Keratinocyte (primary cell): ENCODE measurements at regions not wholly inside any gene's neighbourhood (a gene's known extent, or its start where the extent isn't known, plus 50 kb on each side); places are given as distances from the start of the nearest gene placed in this dataset.

Experiments used
- CTCF ChIP-seq, 3 experiments: IDR thresholded peaks in 1 of 3; conservative IDR thresholded peaks in 1 of 3; optimal IDR thresholded peaks in 1 of 3; 2 replicates in 2 of 3; 3 replicates in 1 of 3; pipeline versions ENCODE3 to v1.5.1; 2011; ENCODE audit warnings: low read length in 3 of 3, mild to moderate bottlenecking in 3 of 3, moderate library complexity in 2 of 3, control low read depth in 1 of 3, inconsistent platforms in 1 of 3; ENCODE audit not compliant: insufficient read depth in 2 of 3; ENCODE audit errors: extremely low read depth in 1 of 3
- EZH2 ChIP-seq: IDR thresholded peaks from one replicate; pipeline ENCODE4 v1.6.1; 2012; ENCODE audit warnings: inconsistent platforms, mild to moderate bottlenecking, low read length, moderate library complexity

- TF ChIP-seq CTCF (optimal IDR thresholded peaks at IDR 0.05 in 1 of 3, IDR thresholded peaks at IDR 0.05 in 1 of 3, conservative IDR thresholded peaks at IDR 0.05 in 1 of 3; ENCODE audit: extremely low read depth in 1 of 3, insufficient read depth in 2 of 3, low read length in 3 of 3), result no peak
- no peak for TF ChIP-seq EZH2
Observed at GRCh38 chr3:3461317-3461716, 281.8 kb upstream of the CRBN start.
